Activated CD4-positive, alpha-beta memory T cell treated with anti-CD3 and anti-CD28 coated beads for 36 hours (primary cell): ENCODE measurements at regions not wholly inside any gene's neighbourhood (a gene's known extent, or its start where the extent isn't known, plus 50 kb on each side); places are given as distances from the start of the nearest gene placed in this dataset.
"Not testable (repeated sequence)": the region's sequence is repeated elsewhere in the genome, so short reads cannot be mapped to it uniquely, and the experiment has no call there.

Experiments used
- CTCF ChIA-PET: fragments of 350-600 bp; sonication (Branson Sonifier 250); formaldehyde crosslinking; loops from one replicate; lab custom pipeline; 2021; ENCODE audit warnings: antibody characterized with exemption, inconsistent platforms; lab: Charles Lee
- POLR2A ChIA-PET: fragments of 350-600 bp; sonication (Branson Sonifier 250); formaldehyde crosslinking; loops from one replicate; lab custom pipeline; 2021; ENCODE audit warnings: antibody characterized with exemption; lab: Charles Lee
- DNase-seq: peaks from one replicate; pipeline ENCODE4 v3.0.0-alpha.2; 2020
- H3K27ac Mint-ChIP-seq: one replicate; pipeline ENCODE4 v1.8.0; 2021; ENCODE audit warnings: mixed read lengths
- H3K27me3 Mint-ChIP-seq: one replicate; pipeline ENCODE4 v1.8.0; 2021; ENCODE audit warnings: mixed read lengths
- H3K36me3 Mint-ChIP-seq: one replicate; pipeline ENCODE4 v1.8.0; 2021; ENCODE audit warnings: mixed read lengths
- H3K4me1 Mint-ChIP-seq: one replicate; pipeline ENCODE4 v1.8.0; 2021; ENCODE audit warnings: low read depth, mixed read lengths
- H3K4me3 Mint-ChIP-seq: one replicate; pipeline ENCODE4 v1.8.0; 2021; ENCODE audit warnings: mild to moderate bottlenecking, mixed read lengths
- H3K9me3 Mint-ChIP-seq: one replicate; pipeline ENCODE4 v1.8.0; 2021; ENCODE audit warnings: mixed read lengths
- intact Hi-C: fragments of 100-400 bp; cut with micrococcal nuclease; formaldehyde crosslinking; loops from one replicate; pipeline ENCODE4 v1.15.1; 2023

- H3K4me3 Mint-ChIP-seq, H3K27ac Mint-ChIP-seq, H3K36me3 Mint-ChIP-seq, intact Hi-C loops, H3K4me1 Mint-ChIP-seq, POLR2A ChIA-PET, H3K27me3 Mint-ChIP-seq, CTCF ChIA-PET, DNase-seq: not testable (repeated sequence)
- peaks cover 32% of the 10 kb centered on the region for H3K9me3 Mint-ChIP-seq
These were observed 157.6 kb upstream of the FBXO33 start for GRCh38 chr14:39589882-39590281.

- Mint-ChIP-seq H3K36me3 (no peaks in the 10 kb centered on the region), H3K4me1 (no peaks in the 10 kb centered on the region), H3K27ac (no peak overlapping the region), H3K27me3 (no peaks in the 10 kb centered on the region), H3K4me3 (no peak overlapping the region), H3K9me3 (peaks cover 5% of the 10 kb centered on the region)
- ChIA-PET POLR2A (no interaction called here), CTCF (interaction anchor here (0.7 kb wide), 1 partner anchor 217 kb away, joined by 3 read pairs; no protein-coding TSS in a partner anchor)
- intact Hi-C loops: no loop called here
- DNase-seq: no peak
These were observed 149.9 kb upstream of the FBXO33 start for GRCh38 chr14:39582028-39582654.

- Mint-ChIP-seq H3K9me3 (peaks cover 10% of the 10 kb centered on the region), H3K27ac (no peak overlapping the region), H3K27me3 (no peaks in the 10 kb centered on the region), H3K36me3 (no peaks in the 10 kb centered on the region), H3K4me3 (no peak overlapping the region), H3K4me1 (no peaks in the 10 kb centered on the region)
- POLR2A ChIA-PET: no interaction called here
- no peak for DNase-seq
- CTCF ChIA-PET: no interaction called here
- intact Hi-C loops: no loop called here
These were observed 149.2 kb upstream of the FBXO33 start for GRCh38 chr14:39581474-39581873.

- Mint-ChIP-seq H3K4me3 (no peak overlapping the region), H3K27me3 (no peaks in the 10 kb centered on the region), H3K4me1 (no peaks in the 10 kb centered on the region), H3K36me3 (no peaks in the 10 kb centered on the region), H3K9me3 (peaks cover 15% of the 10 kb centered on the region), H3K27ac (no peak overlapping the region)
- POLR2A ChIA-PET: no interaction called here
- no peak for DNase-seq
- intact Hi-C loops: no loop called here
- CTCF ChIA-PET: no interaction called here
These were observed 148.5 kb upstream of the FBXO33 start for GRCh38 chr14:39580696-39581095.

- peaks cover 33% of the 10 kb centered on the region for H3K9me3 Mint-ChIP-seq
- CTCF ChIA-PET: no interaction called here
- H3K27me3 Mint-ChIP-seq: no peaks in the 10 kb centered on the region
- no peak for DNase-seq
- POLR2A ChIA-PET: no interaction called here
- no peaks in the 10 kb centered on the region for H3K36me3 Mint-ChIP-seq
- H3K4me1 Mint-ChIP-seq: no peaks in the 10 kb centered on the region
- intact Hi-C loops: no loop called here
- no peak overlapping the region for H3K27ac Mint-ChIP-seq
- H3K4me3 Mint-ChIP-seq: no peak overlapping the region
These were observed 144.5 kb upstream of the FBXO33 start for GRCh38 chr14:39576736-39577135.

- Mint-ChIP-seq H3K9me3 (peaks cover 36% of the 10 kb centered on the region), H3K36me3 (no peaks in the 10 kb centered on the region), H3K27me3 (no peaks in the 10 kb centered on the region), H3K4me1 (no peaks in the 10 kb centered on the region), H3K4me3 (no peak overlapping the region), H3K27ac (no peak overlapping the region)
- intact Hi-C loops: no loop called here
- CTCF ChIA-PET: no interaction called here
- POLR2A ChIA-PET: no interaction called here
- DNase-seq: no peak
These were observed 144.0 kb upstream of the FBXO33 start for GRCh38 chr14:39576258-39576657.

GRCh38 chr14:39568809-39569538 is 136.7 kb upstream of the FBXO33 start:
- no peak overlapping the region for H3K4me3 Mint-ChIP-seq
- intact Hi-C loops: no loop called here
- H3K4me1 Mint-ChIP-seq: no peaks in the 10 kb centered on the region
- H3K36me3 Mint-ChIP-seq: no peaks in the 10 kb centered on the region
- H3K27me3 Mint-ChIP-seq: no peaks in the 10 kb centered on the region
- H3K27ac Mint-ChIP-seq: no peak overlapping the region
- POLR2A ChIA-PET: no interaction called here
- peaks cover 22% of the 10 kb centered on the region for H3K9me3 Mint-ChIP-seq
- CTCF ChIA-PET: no interaction called here
- DNase-seq: no peak

- DNase-seq: no peak
- Mint-ChIP-seq H3K4me1 (no peaks in the 10 kb centered on the region), H3K27ac (no peak overlapping the region), H3K9me3 (peaks cover 17% of the 10 kb centered on the region), H3K27me3 (no peaks in the 10 kb centered on the region), H3K4me3 (no peak overlapping the region), H3K36me3 (no peaks in the 10 kb centered on the region)
- ChIA-PET CTCF (no interaction called here), POLR2A (no interaction called here)
- intact Hi-C loops: no loop called here
These were observed 134.6 kb upstream of the FBXO33 start for GRCh38 chr14:39566795-39567194.

GRCh38 chr14:39563361-39563760 is 131.1 kb upstream of the FBXO33 start:
- Mint-ChIP-seq H3K9me3 (peaks cover 40% of the 10 kb centered on the region), H3K27ac (no peak overlapping the region), H3K36me3 (no peaks in the 10 kb centered on the region), H3K4me1 (no peaks in the 10 kb centered on the region), H3K27me3 (no peaks in the 10 kb centered on the region), H3K4me3 (no peak overlapping the region)
- DNase-seq: no peak
- ChIA-PET POLR2A (no interaction called here), CTCF (interaction anchor here (0.7 kb wide), 1 partner anchor 252 kb away, joined by 3 read pairs; no protein-coding TSS in a partner anchor)
- intact Hi-C loops: no loop called here

GRCh38 chr14:39562175-39562574 is 129.9 kb upstream of the FBXO33 start:
- H3K36me3 Mint-ChIP-seq: no peaks in the 10 kb centered on the region
- no peak overlapping the region for H3K4me3 Mint-ChIP-seq
- intact Hi-C loops: no loop called here
- no peak overlapping the region for H3K27ac Mint-ChIP-seq
- DNase-seq: no peak
- POLR2A ChIA-PET: no interaction called here
- CTCF ChIA-PET: no interaction called here
- no peaks in the 10 kb centered on the region for H3K27me3 Mint-ChIP-seq
- H3K9me3 Mint-ChIP-seq: peaks cover 36% of the 10 kb centered on the region
- H3K4me1 Mint-ChIP-seq: no peaks in the 10 kb centered on the region

GRCh38 chr14:39558525-39558924 is 126.3 kb upstream of the FBXO33 start:
- no peaks in the 10 kb centered on the region for H3K27me3 Mint-ChIP-seq
- intact Hi-C loops: no loop called here
- no peak overlapping the region for H3K27ac Mint-ChIP-seq
- H3K4me3 Mint-ChIP-seq: no peak overlapping the region
- H3K4me1 Mint-ChIP-seq: no peaks in the 10 kb centered on the region
- POLR2A ChIA-PET: no interaction called here
- no peaks in the 10 kb centered on the region for H3K36me3 Mint-ChIP-seq
- H3K9me3 Mint-ChIP-seq: peaks cover 34% of the 10 kb centered on the region
- DNase-seq: no peak
- CTCF ChIA-PET: no interaction called here

- Mint-ChIP-seq H3K27ac (no peak overlapping the region), H3K4me1 (no peaks in the 10 kb centered on the region), H3K27me3 (no peaks in the 10 kb centered on the region), H3K9me3 (peaks cover 25% of the 10 kb centered on the region), H3K4me3 (no peak overlapping the region), H3K36me3 (no peaks in the 10 kb centered on the region)
- ChIA-PET POLR2A (no interaction called here), CTCF (no interaction called here)
- no peak for DNase-seq
- intact Hi-C loops: no loop called here
These were observed 123.5 kb upstream of the FBXO33 start for GRCh38 chr14:39555749-39556148.

- Mint-ChIP-seq H3K27ac (no peak overlapping the region), H3K4me1 (no peaks in the 10 kb centered on the region), H3K36me3 (no peaks in the 10 kb centered on the region), H3K9me3 (peaks cover 20% of the 10 kb centered on the region), H3K4me3 (no peak overlapping the region), H3K27me3 (no peaks in the 10 kb centered on the region)
- DNase-seq: no peak
- CTCF ChIA-PET: no interaction called here
- POLR2A ChIA-PET: no interaction called here
- intact Hi-C loops: no loop called here
These were observed 122.3 kb upstream of the FBXO33 start for GRCh38 chr14:39554576-39554975.
